ENCODE measurements at regions not wholly inside any gene's neighbourhood (a gene's known extent, or its start where the extent isn't known, plus 50 kb on each side); places are given as distances from the start of the nearest gene placed in this dataset.

GRCh38 chr13:72643311-72643989 is 84.0 kb downstream of the MZT1 start:
- H3K27me3 ChIP-seq (ENCODE audit: insufficient read depth, low read length, poor library complexity, severe bottlenecking), result no peaks in the 10 kb centered on the region
- H3K79me2 ChIP-seq (ENCODE audit: insufficient read depth, low read length), result no peaks in the 10 kb centered on the region
- no peaks in the 10 kb centered on the region for H3K36me3 ChIP-seq (ENCODE audit: insufficient read depth, low read length)
- H4K20me1 ChIP-seq (ENCODE audit: insufficient read depth, low read length, poor library complexity, severe bottlenecking), result no peaks in the 10 kb centered on the region
- H3F3A ChIP-seq (ENCODE audit: low read depth), result no peaks in the 10 kb centered on the region
- no peak for TF ChIP-seq EZH2phosphoT487 (IDR thresholded peaks at IDR 0.05; ENCODE audit: borderline replicate concordance)
- TF ChIP-seq, protein P1, sequence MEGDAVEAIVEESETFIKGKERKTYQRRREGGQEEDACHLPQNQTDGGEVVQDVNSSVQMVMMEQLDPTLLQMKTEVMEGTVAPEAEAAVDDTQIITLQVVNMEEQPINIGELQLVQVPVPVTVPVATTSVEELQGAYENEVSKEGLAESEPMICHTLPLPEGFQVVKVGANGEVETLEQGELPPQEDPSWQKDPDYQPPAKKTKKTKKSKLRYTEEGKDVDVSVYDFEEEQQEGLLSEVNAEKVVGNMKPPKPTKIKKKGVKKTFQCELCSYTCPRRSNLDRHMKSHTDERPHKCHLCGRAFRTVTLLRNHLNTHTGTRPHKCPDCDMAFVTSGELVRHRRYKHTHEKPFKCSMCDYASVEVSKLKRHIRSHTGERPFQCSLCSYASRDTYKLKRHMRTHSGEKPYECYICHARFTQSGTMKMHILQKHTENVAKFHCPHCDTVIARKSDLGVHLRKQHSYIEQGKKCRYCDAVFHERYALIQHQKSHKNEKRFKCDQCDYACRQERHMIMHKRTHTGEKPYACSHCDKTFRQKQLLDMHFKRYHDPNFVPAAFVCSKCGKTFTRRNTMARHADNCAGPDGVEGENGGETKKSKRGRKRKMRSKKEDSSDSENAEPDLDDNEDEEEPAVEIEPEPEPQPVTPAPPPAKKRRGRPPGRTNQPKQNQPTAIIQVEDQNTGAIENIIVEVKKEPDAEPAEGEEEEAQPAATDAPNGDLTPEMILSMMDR (conservative IDR thresholded peaks at IDR 0.05; ENCODE audit: low read length), result peak; percentile 84
- H3K4me1 ChIP-seq (ENCODE audit: insufficient read depth, low read length, poor library complexity, severe bottlenecking), result no peaks in the 10 kb centered on the region
- H3K9me3 ChIP-seq (ENCODE audit: insufficient read depth, low read depth, low read length), result no peaks in the 10 kb centered on the region
- no peak overlapping the region for H3K9ac ChIP-seq (ENCODE audit: low read depth, low read length, poor library complexity, severe bottlenecking)
- no peak overlapping the region for H3K4me2 ChIP-seq (ENCODE audit: low read depth, low read length, poor library complexity, severe bottlenecking)
- H3K4me3 ChIP-seq (ENCODE audit: low read length, poor library complexity, severe bottlenecking), result no peak overlapping the region
- peak overlapping the region; percentile 50 for H2AFZ ChIP-seq (ENCODE audit: low read length)
- H3K9me2 ChIP-seq (replicated peaks; ENCODE audit: low read depth, low read length), result no peaks in the 10 kb centered on the region

DNA sequence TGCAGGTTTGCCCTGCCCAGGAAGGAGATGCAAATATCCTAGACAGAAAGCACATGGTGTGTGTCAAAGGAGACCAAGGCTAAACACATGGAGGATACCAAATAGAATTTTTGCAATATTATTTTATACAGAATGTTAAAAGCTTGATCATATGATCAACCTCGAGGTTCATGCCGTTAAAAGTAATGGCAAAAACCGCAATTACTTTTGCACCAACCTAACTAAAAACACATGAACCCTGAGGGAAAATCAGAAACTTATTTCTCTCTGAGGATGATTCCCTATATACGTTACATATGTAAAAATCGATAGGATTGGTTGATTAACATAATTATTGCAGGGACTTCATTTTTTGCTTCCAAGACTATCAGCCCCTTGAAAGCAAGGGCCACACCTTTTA is 88.1 kb downstream of the MZT1 start:
- Histone ChIP-seq H3K36me3 (ENCODE audit: insufficient read depth, low read length) (no peaks in the 10 kb centered on the region), H3K27me3 (ENCODE audit: insufficient read depth, low read length, poor library complexity, severe bottlenecking) (no peaks in the 10 kb centered on the region), H2AFZ (ENCODE audit: low read length) (no peak overlapping the region), H3K4me2 (ENCODE audit: low read depth, low read length, poor library complexity, severe bottlenecking) (no peak overlapping the region), H3K4me3 (ENCODE audit: low read length, poor library complexity, severe bottlenecking) (no peak overlapping the region), H3K4me1 (ENCODE audit: insufficient read depth, low read length, poor library complexity, severe bottlenecking) (no peaks in the 10 kb centered on the region), H3K9ac (ENCODE audit: low read depth, low read length, poor library complexity, severe bottlenecking) (no peak overlapping the region), H3K9me2 (replicated peaks; ENCODE audit: low read depth, low read length) (no peaks in the 10 kb centered on the region), H4K20me1 (ENCODE audit: insufficient read depth, low read length, poor library complexity, severe bottlenecking) (no peaks in the 10 kb centered on the region), H3K9me3 (ENCODE audit: insufficient read depth, low read depth, low read length) (no peaks in the 10 kb centered on the region), H3K79me2 (ENCODE audit: insufficient read depth, low read length) (no peaks in the 10 kb centered on the region), H3F3A (ENCODE audit: low read depth) (no peaks in the 10 kb centered on the region)
- no peak for TF ChIP-seq EZH2phosphoT487 (IDR thresholded peaks at IDR 0.05; ENCODE audit: borderline replicate concordance)
- TF ChIP-seq, protein P1 (conservative IDR thresholded peaks at IDR 0.05; ENCODE audit: low read length), result no peak

GRCh38 chr13:72638059-72638815 is 89.2 kb downstream of the MZT1 start:
- TF ChIP-seq EZH2phosphoT487 (IDR thresholded peaks at IDR 0.05; ENCODE audit: borderline replicate concordance), result no peak
- TF ChIP-seq, protein P1 (conservative IDR thresholded peaks at IDR 0.05; ENCODE audit: low read length), result no peak
- no peak overlapping the region for H3K4me2 ChIP-seq (ENCODE audit: low read depth, low read length, poor library complexity, severe bottlenecking)

More at GRCh38 chr13:72638059-72638815, 89.2 kb downstream of the MZT1 start:
- Histone ChIP-seq H3F3A (ENCODE audit: low read depth) (no peaks in the 10 kb centered on the region), H3K4me3 (ENCODE audit: low read length, poor library complexity, severe bottlenecking) (no peak overlapping the region), H4K20me1 (ENCODE audit: insufficient read depth, low read length, poor library complexity, severe bottlenecking) (no peaks in the 10 kb centered on the region), H3K27me3 (ENCODE audit: insufficient read depth, low read length, poor library complexity, severe bottlenecking) (no peaks in the 10 kb centered on the region), H3K36me3 (ENCODE audit: insufficient read depth, low read length) (no peaks in the 10 kb centered on the region), H3K4me1 (ENCODE audit: insufficient read depth, low read length, poor library complexity, severe bottlenecking) (no peaks in the 10 kb centered on the region), H3K9me2 (replicated peaks; ENCODE audit: low read depth, low read length) (no peaks in the 10 kb centered on the region), H3K9ac (ENCODE audit: low read depth, low read length, poor library complexity, severe bottlenecking) (no peak overlapping the region), H3K79me2 (ENCODE audit: insufficient read depth, low read length) (no peaks in the 10 kb centered on the region), H3K9me3 (ENCODE audit: insufficient read depth, low read depth, low read length) (no peaks in the 10 kb centered on the region), H2AFZ (ENCODE audit: low read length) (no peak overlapping the region)

All from Loucy (cell line).